ENCODE measurements at regions not wholly inside any gene's neighbourhood (a gene's known extent, or its start where the extent isn't known, plus 50 kb on each side); places are given as distances from the start of the nearest gene placed in this dataset.

GRCh38 chr2:150846691-150847090 lies 359.2 kb upstream of the RND3 start:
- no peak overlapping the region for H2AFZ ChIP-seq (ENCODE audit: low read depth, low read length)
- no peaks in the 10 kb centered on the region for H4K20me1 ChIP-seq (replicated peaks; ENCODE audit: control insufficient read depth, extremely low read depth, insufficient read depth, low read length)
- H3K9me3 ChIP-seq (replicated peaks; ENCODE audit: control insufficient read depth, insufficient read depth, low read length) = no peaks in the 10 kb centered on the region
- no peak for DNase-seq (ENCODE audit: low read depth, low spot score)
- no peaks in the 10 kb centered on the region for H3K36me3 ChIP-seq (ENCODE audit: control insufficient read depth in 2 of 2, extremely low read depth in 1 of 2, insufficient read depth in 2 of 2, low read length in 2 of 2)
- peaks cover 0 to 6% of the 10 kb centered on the region in 2 experiments for H3K27me3 ChIP-seq (ENCODE audit: control insufficient read depth in 2 of 2, insufficient read depth in 2 of 2, low read length in 2 of 2)
- H3K9me1 ChIP-seq (replicated peaks; ENCODE audit: control insufficient read depth, extremely low read depth, insufficient read depth, low read length) = no peaks in the 10 kb centered on the region
- ChIA-PET CTCF (interaction anchor here (0.6 kb wide), 1 partner anchor 431 kb away, joined by 4 read pairs; no protein-coding TSS in a partner anchor), POLR2A (no interaction called here)
- H3K4me1 ChIP-seq (ENCODE audit: control insufficient read depth, extremely low read depth, insufficient read depth, low read length) = no peaks in the 10 kb centered on the region
- FAIRE-seq = no peak
- no peaks in the 10 kb centered on the region for H3K79me2 ChIP-seq (ENCODE audit: control insufficient read depth, insufficient read depth, low read length)
- TF ChIP-seq POLR2A (IDR thresholded peaks at IDR 0.05; ENCODE audit: low read depth, low read length) (no peak), GATA2 (IDR thresholded peaks at IDR 0.05; ENCODE audit: insufficient read depth, insufficient read length, low read depth, low read length) (no peak), POLR2AphosphoS5 (IDR thresholded peaks at IDR 0.05; ENCODE audit: insufficient read depth, low read depth, low read length) (no peak), JUN (IDR thresholded peaks at IDR 0.05; ENCODE audit: borderline replicate concordance, insufficient read depth, insufficient read length, low read depth) (no peak)
- no peak overlapping the region for H3K4me2 ChIP-seq (ENCODE audit: insufficient read depth, low read length)
- H3K9ac ChIP-seq (replicated peaks; ENCODE audit: extremely low read depth, insufficient read depth, low read length) = no peak overlapping the region
- intact Hi-C loops (cut with micrococcal nuclease) (no loop called here), dilution Hi-C loops (cut with MboI; ENCODE audit: extremely low pct_ligation_motif_present, low sequenced_read_pairs) (no loop called here)
- H3K27ac ChIP-seq (ENCODE audit: insufficient read depth, low read depth, low read length) = no peak overlapping the region
- H3K4me3 ChIP-seq (replicated peaks in 1 of 3; ENCODE audit: insufficient read depth in 1 of 3, low read depth in 1 of 3, low read length in 3 of 3) = no peak overlapping the region
- no TSS peak for BruUV-seq (replicated peaks)

DNA sequence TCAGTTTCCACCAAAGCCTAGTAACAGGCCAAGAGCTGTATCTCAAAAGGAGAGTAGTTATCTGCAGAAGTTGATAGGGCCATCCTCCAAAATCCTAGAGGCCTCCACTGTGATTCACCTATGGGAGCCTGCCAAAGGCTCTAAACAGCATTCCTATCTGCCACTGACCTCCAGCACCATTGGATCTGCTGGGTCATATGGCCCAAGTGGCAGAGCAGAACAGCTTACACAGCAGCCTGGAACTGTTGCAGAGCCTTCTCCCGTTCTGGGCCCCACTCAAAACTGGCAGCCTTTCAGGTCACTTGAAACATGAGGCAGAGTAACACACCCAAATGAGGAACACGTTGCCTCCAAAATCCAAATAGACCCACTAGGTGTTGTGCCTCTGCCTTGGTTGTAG lies 345.2 kb upstream of the RND3 start:
- Histone ChIP-seq H3K36me3 (ENCODE audit: control insufficient read depth in 2 of 2, extremely low read depth in 1 of 2, insufficient read depth in 2 of 2, low read length in 2 of 2) (no peaks in the 10 kb centered on the region), H4K20me1 (replicated peaks; ENCODE audit: control insufficient read depth, extremely low read depth, insufficient read depth, low read length) (no peaks in the 10 kb centered on the region), H3K4me1 (ENCODE audit: control insufficient read depth, extremely low read depth, insufficient read depth, low read length) (no peaks in the 10 kb centered on the region), H3K27ac (ENCODE audit: insufficient read depth, low read depth, low read length) (no peak overlapping the region), H3K9ac (replicated peaks; ENCODE audit: extremely low read depth, insufficient read depth, low read length) (no peak overlapping the region), H3K4me2 (ENCODE audit: insufficient read depth, low read length) (no peak overlapping the region), H3K4me3 (replicated peaks in 1 of 3; ENCODE audit: insufficient read depth in 1 of 3, low read depth in 1 of 3, low read length in 3 of 3) (no peak overlapping the region), H3K9me1 (replicated peaks; ENCODE audit: control insufficient read depth, extremely low read depth, insufficient read depth, low read length) (no peaks in the 10 kb centered on the region), H3K9me3 (replicated peaks; ENCODE audit: control insufficient read depth, insufficient read depth, low read length) (no peaks in the 10 kb centered on the region), H3K27me3 (ENCODE audit: control insufficient read depth in 2 of 2, insufficient read depth in 2 of 2, low read length in 2 of 2) (no peaks in the 10 kb centered on the region), H3K79me2 (ENCODE audit: control insufficient read depth, insufficient read depth, low read length) (no peaks in the 10 kb centered on the region), H2AFZ (ENCODE audit: low read depth, low read length) (no peak overlapping the region)
- ChIA-PET CTCF (no interaction called here), POLR2A (no interaction called here)
- intact Hi-C loops (cut with micrococcal nuclease) (no loop called here), dilution Hi-C loops (cut with MboI; ENCODE audit: extremely low pct_ligation_motif_present, low sequenced_read_pairs) (no loop called here)
- no peak for DNase-seq (ENCODE audit: low read depth, low spot score)
- no peak for FAIRE-seq
- BruUV-seq (replicated peaks) = no TSS peak
- TF ChIP-seq GATA2 (IDR thresholded peaks at IDR 0.05; ENCODE audit: insufficient read depth, insufficient read length, low read depth, low read length) (no peak), POLR2AphosphoS5 (IDR thresholded peaks at IDR 0.05; ENCODE audit: insufficient read depth, low read depth, low read length) (no peak), FOS (IDR thresholded peaks at IDR 0.05; ENCODE audit: borderline replicate concordance, insufficient read depth, low read length) (no peak), EZH2 (IDR thresholded peaks at IDR 0.05; ENCODE audit: borderline replicate concordance, low read depth, low read length, severe bottlenecking) (no peak), MYC (IDR thresholded peaks at IDR 0.05; ENCODE audit: low read depth, low read length) (no peak), POLR2A (IDR thresholded peaks at IDR 0.05; ENCODE audit: low read depth, low read length) (no peak), JUN (IDR thresholded peaks at IDR 0.05; ENCODE audit: borderline replicate concordance, insufficient read depth, insufficient read length, low read depth) (no peak)
- TF ChIP-seq, protein P1, sequence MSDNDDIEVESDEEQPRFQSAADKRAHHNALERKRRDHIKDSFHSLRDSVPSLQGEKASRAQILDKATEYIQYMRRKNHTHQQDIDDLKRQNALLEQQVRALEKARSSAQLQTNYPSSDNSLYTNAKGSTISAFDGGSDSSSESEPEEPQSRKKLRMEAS (IDR thresholded peaks at IDR 0.05; ENCODE audit: insufficient read depth, insufficient read length) = no peak
- TF ChIP-seq, protein P2, sequence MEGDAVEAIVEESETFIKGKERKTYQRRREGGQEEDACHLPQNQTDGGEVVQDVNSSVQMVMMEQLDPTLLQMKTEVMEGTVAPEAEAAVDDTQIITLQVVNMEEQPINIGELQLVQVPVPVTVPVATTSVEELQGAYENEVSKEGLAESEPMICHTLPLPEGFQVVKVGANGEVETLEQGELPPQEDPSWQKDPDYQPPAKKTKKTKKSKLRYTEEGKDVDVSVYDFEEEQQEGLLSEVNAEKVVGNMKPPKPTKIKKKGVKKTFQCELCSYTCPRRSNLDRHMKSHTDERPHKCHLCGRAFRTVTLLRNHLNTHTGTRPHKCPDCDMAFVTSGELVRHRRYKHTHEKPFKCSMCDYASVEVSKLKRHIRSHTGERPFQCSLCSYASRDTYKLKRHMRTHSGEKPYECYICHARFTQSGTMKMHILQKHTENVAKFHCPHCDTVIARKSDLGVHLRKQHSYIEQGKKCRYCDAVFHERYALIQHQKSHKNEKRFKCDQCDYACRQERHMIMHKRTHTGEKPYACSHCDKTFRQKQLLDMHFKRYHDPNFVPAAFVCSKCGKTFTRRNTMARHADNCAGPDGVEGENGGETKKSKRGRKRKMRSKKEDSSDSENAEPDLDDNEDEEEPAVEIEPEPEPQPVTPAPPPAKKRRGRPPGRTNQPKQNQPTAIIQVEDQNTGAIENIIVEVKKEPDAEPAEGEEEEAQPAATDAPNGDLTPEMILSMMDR (IDR thresholded peaks at IDR 0.05; ENCODE audit: extremely low read depth in 1 of 2, insufficient read depth in 1 of 2, low read depth in 1 of 2, low read length in 2 of 2) = no peak

All from endothelial cell of umbilical vein (primary cell).